ENCODE measurements at regions not wholly inside any gene's neighbourhood (a gene's known extent, or its start where the extent isn't known, plus 50 kb on each side); places are given as distances from the start of the nearest gene placed in this dataset.

GRCh38 chr12:132392389-132393244, 63.2 kb upstream of the GALNT9 start:
- TF ChIP-seq TCF4 (CRISPR knock-in tag; IDR thresholded peaks at IDR 0.05; ENCODE audit: borderline replicate concordance), result no peak
- TF ChIP-seq ZC3H10 (CRISPR knock-in tag; IDR thresholded peaks at IDR 0.05), result no peak
- no peak for TF ChIP-seq SNAI2 (CRISPR knock-in tag; IDR thresholded peaks at IDR 0.05)
- no peak for TF ChIP-seq RARB (CRISPR knock-in tag; IDR thresholded peaks at IDR 0.05)
- TF ChIP-seq ARNTL (CRISPR knock-in tag; IDR thresholded peaks at IDR 0.05; ENCODE audit: borderline replicate concordance, low read depth), result no peak
- no peak for TF ChIP-seq ZNF8 (CRISPR knock-in tag; IDR thresholded peaks at IDR 0.05)
- TF ChIP-seq CREB5 (CRISPR knock-in tag; IDR thresholded peaks at IDR 0.05; ENCODE audit: low read depth), result no peak
- TF ChIP-seq CSRNP3 (CRISPR knock-in tag; IDR thresholded peaks at IDR 0.05), result no peak
- TF ChIP-seq CSDC2 (CRISPR knock-in tag; IDR thresholded peaks at IDR 0.05), result no peak
- TF ChIP-seq ESRRG (CRISPR knock-in tag; IDR thresholded peaks at IDR 0.05), result no peak
- ATAC-seq, result no peak

- TF ChIP-seq OSR1 (CRISPR knock-in tag; IDR thresholded peaks at IDR 0.05) (no peak), ZFP3 (CRISPR knock-in tag; IDR thresholded peaks at IDR 0.05) (no peak), CREB5 (CRISPR knock-in tag; IDR thresholded peaks at IDR 0.05; ENCODE audit: low read depth) (no peak), ZNF70 (CRISPR knock-in tag; IDR thresholded peaks at IDR 0.05) (no peak), TCF4 (CRISPR knock-in tag; IDR thresholded peaks at IDR 0.05; ENCODE audit: borderline replicate concordance) (no peak), TOX (CRISPR knock-in tag; IDR thresholded peaks at IDR 0.05; ENCODE audit: borderline replicate concordance) (no peak)
- no peak for ATAC-seq
Measured at GRCh38 chr12:132391326-132392041, 62.1 kb upstream of the GALNT9 start.

GRCh38 chr12:132390287-132391076, 61.1 kb upstream of the GALNT9 start:
- TF ChIP-seq ZFP3 (CRISPR knock-in tag; IDR thresholded peaks at IDR 0.05) (no peak), RARB (CRISPR knock-in tag; IDR thresholded peaks at IDR 0.05) (no peak), ZNF565 (CRISPR knock-in tag; conservative IDR thresholded peaks at IDR 0.05; ENCODE audit: low read depth) (no peak), POU6F1 (CRISPR knock-in tag; IDR thresholded peaks at IDR 0.05; ENCODE audit: borderline replicate concordance, low read depth) (no peak), CSRNP3 (CRISPR knock-in tag; IDR thresholded peaks at IDR 0.05) (no peak), ZC3H10 (CRISPR knock-in tag; IDR thresholded peaks at IDR 0.05) (no peak), CREB5 (CRISPR knock-in tag; IDR thresholded peaks at IDR 0.05; ENCODE audit: low read depth) (no peak), ZNF70 (CRISPR knock-in tag; IDR thresholded peaks at IDR 0.05) (no peak), CSDC2 (CRISPR knock-in tag; IDR thresholded peaks at IDR 0.05) (no peak), GLIS3 (CRISPR knock-in tag; IDR thresholded peaks at IDR 0.05) (no peak)
- ATAC-seq, result no peak

Data from SK-N-SH treated with all-trans-retinoic acid at 6 μM for 48 hours (cell line).